Activated CD4-positive, alpha-beta T cell treated with anti-CD3 and anti-CD28 coated beads, Interleukin-2, amount 50 U/mL, for 48 hours (primary cell): ENCODE measurements at regions not wholly inside any gene's neighbourhood (a gene's known extent, or its start where the extent isn't known, plus 50 kb on each side); places are given as distances from the start of the nearest gene placed in this dataset.
"Not testable (repeated sequence)": the region's sequence is repeated elsewhere in the genome, so short reads cannot be mapped to it uniquely, and the experiment has no call there.

Experiments used
- DNase-seq, 2 experiments: peaks; one replicate each; pipeline ENCODE4 v3.0.0-alpha.2; 2020

GRCh38 chr5:74530326-74531050 is 110.0 kb downstream of the ENC1 start:
- DNase-seq, result no peak

- DNase-seq, result no peak
Measured at GRCh38 chr5:74529101-74529500, 111.4 kb downstream of the ENC1 start.

GRCh38 chr5:74526111-74526510 is 114.4 kb downstream of the ENC1 start:
- no peak for DNase-seq

- not testable (repeated sequence) for DNase-seq
Measured at GRCh38 chr5:74524767-74525166, 115.8 kb downstream of the ENC1 start.

- DNase-seq, result not testable (repeated sequence)
Measured at GRCh38 chr5:74523698-74524097, 116.8 kb downstream of the ENC1 start.

- DNase-seq, result not testable (repeated sequence)
Measured at GRCh38 chr5:74522838-74523237, 117.7 kb downstream of the ENC1 start.

- DNase-seq, result no peak
Measured at GRCh38 chr5:74521401-74521800, 119.1 kb downstream of the ENC1 start.

GRCh38 chr5:74519679-74520078 is 120.8 kb downstream of the ENC1 start:
- no peak for DNase-seq

- DNase-seq, result no peak
Measured at GRCh38 chr5:74519161-74519571, 121.4 kb downstream of the ENC1 start.

- DNase-seq, result no peak
Measured at GRCh38 chr5:74517700-74518099, 122.8 kb downstream of the ENC1 start.

GRCh38 chr5:74516211-74516636 is 124.3 kb downstream of the ENC1 start:
- no peak for DNase-seq

- no peak for DNase-seq
Measured at GRCh38 chr5:74514888-74515551, 125.5 kb downstream of the ENC1 start.

GRCh38 chr5:74511770-74512169 is 128.8 kb downstream of the ENC1 start:
- not testable (repeated sequence) for DNase-seq

- no peak for DNase-seq
Measured at GRCh38 chr5:74510476-74511075, 130.0 kb downstream of the ENC1 start.

GRCh38 chr5:74507370-74508005 is 133.0 kb downstream of the ENC1 start:
- DNase-seq, result no peak

- DNase-seq, result no peak
Measured at GRCh38 chr5:74506119-74506518, 134.4 kb downstream of the ENC1 start.

- no peak for DNase-seq
Measured at GRCh38 chr5:74504463-74504862, 136.1 kb downstream of the ENC1 start.

- no peak for DNase-seq
Measured at GRCh38 chr5:74502479-74502950, 138.0 kb downstream of the ENC1 start.

- no peak for DNase-seq
Measured at GRCh38 chr5:74501674-74502478, 138.7 kb downstream of the ENC1 start.

- no peak for DNase-seq
Measured at GRCh38 chr5:74500110-74500917, 140.2 kb downstream of the ENC1 start.

- DNase-seq, result no peak
Measured at GRCh38 chr5:74499256-74500050, 141.1 kb downstream of the ENC1 start.
